ENCODE measurements at regions not wholly inside any gene's neighbourhood (a gene's known extent, or its start where the extent isn't known, plus 50 kb on each side); places are given as distances from the start of the nearest gene placed in this dataset.
A peak's percentile ranks its signal among the peaks of the same experiment; 100 is the strongest.

DNA sequence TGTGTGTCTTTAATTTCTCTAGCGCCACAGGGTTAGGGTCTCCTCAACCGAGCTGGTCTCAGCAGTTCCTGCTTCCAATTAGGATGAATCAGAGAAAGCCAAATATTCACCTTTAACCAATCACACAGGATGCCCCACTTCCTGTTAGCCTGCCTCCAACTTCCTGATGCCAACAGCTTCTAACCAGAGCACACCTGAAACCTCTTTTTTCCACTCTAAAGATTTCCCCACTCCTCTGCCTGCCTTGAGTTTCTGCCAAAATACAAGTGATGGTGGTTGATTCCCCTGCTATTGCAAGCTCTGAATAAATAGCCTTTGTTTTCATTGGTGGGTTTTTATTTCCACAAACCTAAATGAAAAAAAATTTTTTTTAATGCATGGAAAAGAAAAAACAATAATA lies 144.7 kb upstream of the UST start:
- no peaks in the 10 kb centered on the region for H3K79me2 ChIP-seq (ENCODE audit: control insufficient read depth, insufficient read depth, low read length, unreplicated experiment)
- no peaks in the 10 kb centered on the region for H3K4me1 ChIP-seq (ENCODE audit: control insufficient read depth, insufficient read depth, low read length, unreplicated experiment)
- H3K4me3 ChIP-seq (ENCODE audit: low read depth, low read length): no peak overlapping the region
- no peaks in the 10 kb centered on the region for H3K27me3 ChIP-seq (ENCODE audit: insufficient read depth, low read length)
- H3K36me3 ChIP-seq (ENCODE audit: insufficient read depth, low read length): no peaks in the 10 kb centered on the region
- no peak overlapping the region for H2AFZ ChIP-seq (ENCODE audit: low read length, unreplicated experiment)
- H3K27ac ChIP-seq (ENCODE audit: low read depth, low read length): no peak overlapping the region

DNA sequence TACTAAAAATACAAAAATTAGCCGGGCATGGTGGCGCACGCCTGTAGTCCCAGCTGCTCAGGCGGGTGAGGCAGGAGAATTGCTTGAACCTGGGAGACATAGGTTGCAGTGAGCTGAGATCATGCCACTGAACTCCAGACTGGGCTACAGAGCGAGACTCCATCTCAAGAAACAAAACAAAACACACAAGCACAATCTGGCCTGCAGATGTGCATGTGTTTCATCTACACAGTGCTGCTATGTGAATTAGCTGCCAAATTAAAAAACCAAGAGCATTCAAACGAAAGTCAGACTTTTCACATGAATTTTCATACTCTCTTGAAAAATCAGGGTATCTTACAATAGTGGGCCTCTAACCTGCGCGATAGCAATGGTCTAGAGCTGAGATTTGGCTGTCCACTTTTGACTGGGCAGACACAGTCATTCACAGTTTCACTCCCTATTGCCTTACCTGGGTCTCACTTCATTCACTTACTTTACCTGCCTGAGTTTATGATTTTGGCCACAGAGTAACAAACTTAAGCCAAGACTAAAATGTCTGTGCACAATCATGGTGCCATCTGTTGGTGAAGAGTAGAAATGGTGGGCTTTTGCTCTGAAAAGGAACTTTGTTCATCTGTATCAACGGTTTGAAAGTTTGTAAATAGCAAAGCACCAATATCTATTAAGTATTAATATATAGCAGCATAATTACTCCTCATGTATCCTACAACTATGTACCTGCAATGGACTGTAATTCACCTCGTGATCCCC lies 138.5 kb upstream of the UST start:
- H3K79me2 ChIP-seq (ENCODE audit: control insufficient read depth, insufficient read depth, low read length, unreplicated experiment): no peaks in the 10 kb centered on the region
- H3K27ac ChIP-seq (ENCODE audit: low read depth, low read length): no peak overlapping the region
- H3K36me3 ChIP-seq (ENCODE audit: insufficient read depth, low read length): no peaks in the 10 kb centered on the region
- no peak overlapping the region for H2AFZ ChIP-seq (ENCODE audit: low read length, unreplicated experiment)
- H3K4me1 ChIP-seq (ENCODE audit: control insufficient read depth, insufficient read depth, low read length, unreplicated experiment): peaks cover 13% of the 10 kb centered on the region
- H3K27me3 ChIP-seq (ENCODE audit: insufficient read depth, low read length): no peaks in the 10 kb centered on the region
- no peak overlapping the region for H3K4me3 ChIP-seq (ENCODE audit: low read depth, low read length)

DNA sequence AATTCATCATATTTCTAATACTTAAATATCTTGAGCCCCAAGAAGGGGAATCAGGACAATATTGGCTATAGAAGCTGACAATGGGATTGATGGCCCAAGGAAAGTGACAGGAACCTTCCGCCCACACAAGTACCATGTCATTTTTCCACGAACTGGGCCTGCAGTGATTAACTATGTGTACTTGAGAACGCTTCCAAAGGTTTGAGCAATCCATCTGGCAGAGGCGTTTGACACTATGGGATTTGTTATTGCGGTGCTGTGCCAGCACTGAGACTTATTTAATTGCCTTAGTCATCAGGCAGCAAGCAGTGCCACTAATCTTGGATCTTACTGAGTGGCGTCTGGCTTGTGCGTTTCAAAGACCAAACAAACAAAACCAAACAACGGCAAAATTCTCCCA lies 135.6 kb upstream of the UST start:
- Histone ChIP-seq H3K27ac (ENCODE audit: low read depth, low read length) (no peak overlapping the region), H3K4me1 (ENCODE audit: control insufficient read depth, insufficient read depth, low read length, unreplicated experiment) (peaks cover 13% of the 10 kb centered on the region), H3K4me3 (ENCODE audit: low read depth, low read length) (no peak overlapping the region), H3K27me3 (ENCODE audit: insufficient read depth, low read length) (no peaks in the 10 kb centered on the region), H3K36me3 (ENCODE audit: insufficient read depth, low read length) (no peaks in the 10 kb centered on the region), H2AFZ (ENCODE audit: low read length, unreplicated experiment) (peak overlapping the region; percentile 9), H3K79me2 (ENCODE audit: control insufficient read depth, insufficient read depth, low read length, unreplicated experiment) (no peaks in the 10 kb centered on the region)

DNA sequence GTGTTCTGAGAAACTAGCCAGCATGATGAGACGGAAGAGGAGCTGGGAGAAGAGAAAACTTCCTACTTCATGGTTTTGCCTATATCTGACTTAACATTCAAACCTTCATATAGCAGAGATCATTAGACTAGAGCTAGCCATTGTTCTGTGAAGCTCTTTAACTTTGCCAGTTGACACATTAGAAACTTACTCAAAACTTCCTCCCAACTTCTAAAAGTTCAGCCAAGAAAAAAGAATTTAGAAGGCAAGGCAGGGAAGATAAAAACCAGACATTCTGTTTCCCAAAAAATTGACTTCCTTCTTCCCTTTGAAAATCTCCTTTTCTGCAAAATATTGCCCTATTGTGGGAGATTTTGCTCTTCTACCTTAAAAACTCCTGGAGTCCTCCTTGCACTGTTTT lies 134.8 kb upstream of the UST start:
- Histone ChIP-seq H3K4me1 (ENCODE audit: control insufficient read depth, insufficient read depth, low read length, unreplicated experiment) (peaks cover 14% of the 10 kb centered on the region), H3K27me3 (ENCODE audit: insufficient read depth, low read length) (no peaks in the 10 kb centered on the region), H3K27ac (ENCODE audit: low read depth, low read length) (no peak overlapping the region), H3K36me3 (ENCODE audit: insufficient read depth, low read length) (no peaks in the 10 kb centered on the region), H3K4me3 (ENCODE audit: low read depth, low read length) (no peak overlapping the region), H2AFZ (ENCODE audit: low read length, unreplicated experiment) (no peak overlapping the region), H3K79me2 (ENCODE audit: control insufficient read depth, insufficient read depth, low read length, unreplicated experiment) (no peaks in the 10 kb centered on the region)

DNA sequence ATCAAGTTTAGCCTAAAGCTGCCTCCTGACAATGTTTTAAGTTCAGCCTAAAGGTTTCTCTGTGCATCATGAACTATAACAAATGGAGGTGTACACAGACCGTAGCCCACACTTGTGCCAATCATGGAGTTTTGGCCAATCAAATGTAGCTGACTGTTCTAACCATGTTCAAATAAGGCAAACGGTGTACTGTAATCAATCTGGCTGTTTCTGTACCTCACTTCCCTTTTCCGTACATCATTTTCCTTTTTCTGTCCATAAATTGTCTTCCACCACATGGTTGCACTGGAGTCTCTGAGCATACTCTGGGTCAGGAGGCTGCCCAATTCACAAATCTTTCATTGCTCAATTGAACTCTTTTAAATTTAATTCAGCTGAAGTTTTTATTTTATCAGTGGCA lies 132.2 kb upstream of the UST start:
- H3K4me1 ChIP-seq (ENCODE audit: control insufficient read depth, insufficient read depth, low read length, unreplicated experiment): peaks cover 16% of the 10 kb centered on the region
- H3K4me3 ChIP-seq (ENCODE audit: low read depth, low read length): no peak overlapping the region
- H3K36me3 ChIP-seq (ENCODE audit: insufficient read depth, low read length): no peaks in the 10 kb centered on the region
- no peak overlapping the region for H2AFZ ChIP-seq (ENCODE audit: low read length, unreplicated experiment)
- H3K27ac ChIP-seq (ENCODE audit: low read depth, low read length): no peak overlapping the region
- no peaks in the 10 kb centered on the region for H3K27me3 ChIP-seq (ENCODE audit: insufficient read depth, low read length)
- H3K79me2 ChIP-seq (ENCODE audit: control insufficient read depth, insufficient read depth, low read length, unreplicated experiment): no peaks in the 10 kb centered on the region

DNA sequence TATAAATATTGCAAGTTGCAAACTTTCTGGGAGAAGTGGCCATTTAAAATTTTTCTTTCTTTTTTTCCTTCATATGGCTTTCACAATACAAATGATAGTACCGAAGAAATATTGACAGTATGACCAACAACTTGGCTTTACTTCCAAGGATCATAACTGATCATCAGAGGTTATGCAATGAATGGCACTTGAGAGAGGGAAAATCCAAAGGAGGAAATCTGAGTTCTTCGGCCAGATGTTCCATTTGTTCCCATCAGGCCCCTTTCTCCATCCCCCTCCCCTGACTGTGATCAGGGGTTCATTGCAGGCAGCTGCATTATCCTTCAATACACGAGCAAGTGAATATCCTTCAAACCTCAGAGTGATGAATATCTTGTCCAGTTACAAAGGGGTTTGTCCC lies 130.0 kb upstream of the UST start:
- H3K36me3 ChIP-seq (ENCODE audit: insufficient read depth, low read length): no peaks in the 10 kb centered on the region
- no peak overlapping the region for H3K4me3 ChIP-seq (ENCODE audit: low read depth, low read length)
- no peaks in the 10 kb centered on the region for H3K27me3 ChIP-seq (ENCODE audit: insufficient read depth, low read length)
- H3K79me2 ChIP-seq (ENCODE audit: control insufficient read depth, insufficient read depth, low read length, unreplicated experiment): no peaks in the 10 kb centered on the region
- no peak overlapping the region for H3K27ac ChIP-seq (ENCODE audit: low read depth, low read length)
- peaks cover 4% of the 10 kb centered on the region for H3K4me1 ChIP-seq (ENCODE audit: control insufficient read depth, insufficient read depth, low read length, unreplicated experiment)
- no peak overlapping the region for H2AFZ ChIP-seq (ENCODE audit: low read length, unreplicated experiment)

DNA sequence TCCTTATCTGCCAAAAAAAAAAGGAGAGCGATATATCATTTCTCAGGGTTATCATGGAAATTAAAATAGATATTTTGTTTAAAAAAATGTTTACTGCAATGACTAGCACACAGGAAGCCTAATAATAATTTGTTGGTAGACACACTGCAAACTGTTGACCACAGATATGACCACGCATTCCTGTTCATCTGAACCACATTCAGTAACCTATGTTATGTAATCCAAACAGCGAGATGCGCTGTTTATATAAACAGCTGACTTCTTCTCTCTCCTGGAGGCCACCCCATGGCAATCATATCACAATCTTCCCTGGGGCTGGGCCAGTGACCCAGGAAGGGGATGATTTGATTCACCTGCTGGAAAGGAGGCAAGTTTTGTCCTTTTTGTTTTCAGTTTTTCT lies 129.3 kb upstream of the UST start:
- Histone ChIP-seq H3K36me3 (ENCODE audit: insufficient read depth, low read length) (no peaks in the 10 kb centered on the region), H2AFZ (ENCODE audit: low read length, unreplicated experiment) (no peak overlapping the region), H3K4me3 (ENCODE audit: low read depth, low read length) (no peak overlapping the region), H3K4me1 (ENCODE audit: control insufficient read depth, insufficient read depth, low read length, unreplicated experiment) (peaks cover 4% of the 10 kb centered on the region), H3K79me2 (ENCODE audit: control insufficient read depth, insufficient read depth, low read length, unreplicated experiment) (no peaks in the 10 kb centered on the region), H3K27ac (ENCODE audit: low read depth, low read length) (no peak overlapping the region), H3K27me3 (ENCODE audit: insufficient read depth, low read length) (no peaks in the 10 kb centered on the region)

DNA sequence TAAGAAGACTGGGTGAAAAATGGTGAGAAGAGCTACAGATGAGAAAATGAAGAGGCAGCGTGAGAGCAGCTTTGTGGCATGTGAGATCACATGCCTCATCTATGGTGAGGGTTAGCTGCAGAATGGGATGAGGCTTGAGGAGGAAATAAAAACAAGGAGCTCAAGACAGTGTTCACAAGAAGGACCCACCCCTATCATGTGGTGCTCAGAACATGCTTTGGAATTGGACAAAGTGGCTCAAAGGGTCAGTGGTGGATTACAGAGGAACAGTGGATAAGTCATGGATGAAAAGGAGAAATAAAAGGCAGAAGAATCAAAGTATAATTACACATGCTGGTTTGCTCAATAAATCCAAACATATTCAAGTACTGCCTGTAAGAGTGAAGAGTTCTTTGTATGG lies 126.9 kb upstream of the UST start:
- H3K27ac ChIP-seq (ENCODE audit: low read depth, low read length): no peak overlapping the region
- peaks cover 11% of the 10 kb centered on the region for H3K4me1 ChIP-seq (ENCODE audit: control insufficient read depth, insufficient read depth, low read length, unreplicated experiment)
- no peak overlapping the region for H3K4me3 ChIP-seq (ENCODE audit: low read depth, low read length)
- no peaks in the 10 kb centered on the region for H3K79me2 ChIP-seq (ENCODE audit: control insufficient read depth, insufficient read depth, low read length, unreplicated experiment)
- H2AFZ ChIP-seq (ENCODE audit: low read length, unreplicated experiment): no peak overlapping the region
- no peaks in the 10 kb centered on the region for H3K36me3 ChIP-seq (ENCODE audit: insufficient read depth, low read length)
- no peaks in the 10 kb centered on the region for H3K27me3 ChIP-seq (ENCODE audit: insufficient read depth, low read length)

DNA sequence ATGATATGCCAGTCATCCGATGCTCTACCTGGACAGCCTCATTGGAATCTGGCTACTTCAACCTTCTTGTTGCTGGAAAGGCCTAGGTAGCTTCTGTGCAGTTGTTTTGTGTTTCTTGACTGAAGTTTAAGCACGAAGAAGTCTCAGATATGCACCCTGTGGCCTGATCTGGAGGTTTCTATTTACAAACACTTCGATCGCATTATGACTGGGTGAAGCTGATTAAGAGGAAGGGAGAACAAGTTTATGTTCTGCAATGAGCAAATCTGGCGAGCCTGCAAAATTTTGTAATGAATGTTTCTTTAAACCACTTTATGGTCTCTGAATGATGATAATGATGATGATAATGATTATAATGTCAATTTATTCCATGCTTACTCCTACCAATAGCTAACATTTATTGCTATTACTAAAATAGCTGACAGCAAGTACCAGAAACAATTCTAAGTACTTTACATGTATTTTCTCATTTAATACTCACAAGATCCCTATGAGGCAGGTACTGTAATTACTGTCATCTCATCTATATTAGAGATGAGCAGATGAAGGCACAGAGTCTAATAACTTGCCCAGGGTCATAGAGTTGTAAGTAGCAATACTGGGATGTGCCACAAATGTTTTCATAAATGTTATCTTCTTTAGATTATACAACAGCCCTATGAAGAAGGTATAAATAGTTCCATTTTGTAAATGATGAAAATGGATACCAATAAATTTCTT lies 126.1 kb upstream of the UST start:
- no peak overlapping the region for H2AFZ ChIP-seq (ENCODE audit: low read length, unreplicated experiment)
- H3K27me3 ChIP-seq (ENCODE audit: insufficient read depth, low read length): no peaks in the 10 kb centered on the region
- no peaks in the 10 kb centered on the region for H3K36me3 ChIP-seq (ENCODE audit: insufficient read depth, low read length)
- H3K27ac ChIP-seq (ENCODE audit: low read depth, low read length): no peak overlapping the region
- no peaks in the 10 kb centered on the region for H3K79me2 ChIP-seq (ENCODE audit: control insufficient read depth, insufficient read depth, low read length, unreplicated experiment)
- no peak overlapping the region for H3K4me3 ChIP-seq (ENCODE audit: low read depth, low read length)
- peaks cover 11% of the 10 kb centered on the region for H3K4me1 ChIP-seq (ENCODE audit: control insufficient read depth, insufficient read depth, low read length, unreplicated experiment)

DNA sequence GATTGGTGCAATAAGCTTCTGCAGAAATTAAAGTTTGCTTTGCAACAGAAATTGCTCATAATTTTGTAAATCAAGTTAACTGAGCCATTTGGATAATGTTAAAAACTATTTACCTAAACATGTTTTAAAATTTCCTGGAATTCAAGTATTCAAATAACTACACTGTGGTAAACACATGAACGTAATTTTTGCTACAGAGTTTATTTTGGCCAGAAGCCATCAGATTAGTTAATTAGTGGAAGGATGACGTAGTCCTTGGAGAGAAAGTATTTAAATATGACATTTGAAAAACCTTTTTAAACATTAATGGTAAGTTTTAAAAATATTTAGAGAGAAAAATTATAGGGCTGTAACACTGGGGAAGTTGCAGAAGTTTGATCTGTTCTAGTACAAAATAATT lies 121.2 kb upstream of the UST start:
- H3K4me3 ChIP-seq (ENCODE audit: low read depth, low read length): no peak overlapping the region
- H3K36me3 ChIP-seq (ENCODE audit: insufficient read depth, low read length): no peaks in the 10 kb centered on the region
- peaks cover 20% of the 10 kb centered on the region for H3K4me1 ChIP-seq (ENCODE audit: control insufficient read depth, insufficient read depth, low read length, unreplicated experiment)
- H3K27ac ChIP-seq (ENCODE audit: low read depth, low read length): no peak overlapping the region
- no peaks in the 10 kb centered on the region for H3K79me2 ChIP-seq (ENCODE audit: control insufficient read depth, insufficient read depth, low read length, unreplicated experiment)
- no peak overlapping the region for H2AFZ ChIP-seq (ENCODE audit: low read length, unreplicated experiment)
- H3K27me3 ChIP-seq (ENCODE audit: insufficient read depth, low read length): no peaks in the 10 kb centered on the region

DNA sequence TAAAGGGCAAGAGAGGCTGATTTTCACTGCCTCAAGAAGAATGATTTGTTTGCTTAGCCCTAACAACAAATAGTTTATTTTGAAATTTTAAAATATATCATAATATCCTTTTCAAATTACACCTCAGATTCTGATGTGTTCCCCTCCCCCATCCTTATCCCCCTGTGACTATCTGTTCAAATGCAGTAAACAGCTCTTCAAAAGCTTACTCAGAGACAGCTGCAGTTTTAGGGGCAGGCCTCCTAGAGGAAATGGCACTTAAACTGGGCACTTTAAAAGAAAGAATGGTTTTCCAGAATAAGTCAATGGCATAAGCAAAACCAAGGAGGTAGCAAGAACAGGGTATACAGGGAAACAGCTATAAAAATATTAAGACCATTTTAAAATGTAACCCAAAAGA lies 118.6 kb upstream of the UST start:
- Histone ChIP-seq H3K79me2 (ENCODE audit: control insufficient read depth, insufficient read depth, low read length, unreplicated experiment) (no peaks in the 10 kb centered on the region), H3K4me3 (ENCODE audit: low read depth, low read length) (no peak overlapping the region), H3K27me3 (ENCODE audit: insufficient read depth, low read length) (no peaks in the 10 kb centered on the region), H3K4me1 (ENCODE audit: control insufficient read depth, insufficient read depth, low read length, unreplicated experiment) (peaks cover 20% of the 10 kb centered on the region), H3K36me3 (ENCODE audit: insufficient read depth, low read length) (no peaks in the 10 kb centered on the region), H2AFZ (ENCODE audit: low read length, unreplicated experiment) (no peak overlapping the region), H3K27ac (ENCODE audit: low read depth, low read length) (no peak overlapping the region)

All from ACC112 (cell line).